HepG2 (cell line): ENCODE measurements at regions not wholly inside any gene's neighbourhood (a gene's known extent, or its start where the extent isn't known, plus 50 kb on each side); places are given as distances from the start of the nearest gene placed in this dataset.

ENCODE experiments used
- ATAC-seq: fragments of 200-7000 bp; cut with Tn5 transposase; 3 replicates; pipeline ENCODE4 v1.9.1; 2020; ENCODE audit warnings: mild to moderate bottlenecking, moderate library complexity
- BruUV-seq: library from RNA; stranded (reverse); fragments of 400-500 nt; replicated peaks from 2 replicates; lab custom pipeline; 2021; lab: Mats Ljungman, UMichigan
- CTCF ChIA-PET: fragments of 300-600 bp; formaldehyde crosslinking; extraction: SDS; loops from one replicate; lab custom pipeline; 2021; ENCODE audit warnings: low total read pairs, inconsistent platforms, low intra/inter-chr PET ratio; lab: Yijun Ruan, JAX
- POLR2A ChIA-PET: fragments of 350-600 bp; sonication (Branson Sonifier 250); formaldehyde crosslinking; loops from one replicate; lab custom pipeline; 2020; ENCODE audit warnings: antibody characterized with exemption, inconsistent platforms; lab: Yijun Ruan, JAX
- DNase-seq: peaks from one replicate; pipeline ENCODE4 v3.0.0-alpha.2; 2015; ENCODE audit warnings: low spot score
- FAIRE-seq: peaks from 3 replicates; lab custom pipeline; 2011; peaks lifted over from hg19 to GRCh38; lab: Jason Lieb, UNC
- H2AFZ ChIP-seq: one replicate; pipeline ENCODE4 v1.6.1; 2011; ENCODE audit warnings: low read length, inconsistent platforms
- H3K27ac ChIP-seq: fragments of 300-600 bp; 3 replicates; pipeline ENCODE4 v1.8.0; 2011; ENCODE audit warnings: mixed run types, mild to moderate bottlenecking, mixed read lengths, low read length, inconsistent platforms; ENCODE audit not compliant: insufficient read depth; ENCODE audit errors: extremely low read length
- H3K27me3 ChIP-seq, 2 experiments: fragments of 200-600 bp in 1 of 2; 2 replicates in 1 of 2; 3 replicates in 1 of 2; pipeline versions ENCODE4 v1.6.0 to v1.8.0; 2011; ENCODE audit warnings: low read length in 2 of 2, mild to moderate bottlenecking in 2 of 2, moderate library complexity in 2 of 2, inconsistent platforms in 1 of 2; ENCODE audit not compliant: insufficient read depth in 2 of 2, control insufficient read depth in 1 of 2
- H3K36me3 ChIP-seq, 2 experiments: fragments of 200-600 bp in 1 of 2; replicated peaks in 1 of 2; 2 replicates in 1 of 2; 3 replicates in 1 of 2; pipeline versions ENCODE4 v1.5.1 to v1.8.0; 2011; ENCODE audit warnings: low read length in 2 of 2, inconsistent platforms in 1 of 2; ENCODE audit not compliant: insufficient read depth in 2 of 2, control insufficient read depth in 1 of 2
- H3K4me1 ChIP-seq: 2 replicates; pipeline ENCODE4 v1.5.1; 2012; ENCODE audit warnings: low read length, inconsistent platforms; ENCODE audit not compliant: insufficient read depth
- H3K4me2 ChIP-seq: 2 replicates; pipeline ENCODE4 v1.6.0; 2011; ENCODE audit warnings: low read depth, low read length, inconsistent platforms
- H3K4me3 ChIP-seq, 3 experiments: fragments of 200-600 bp in 1 of 3; sonication (generic), shearing (Covaris generic) in 1 of 3; replicated peaks in 1 of 3; 2 replicates each; pipeline ENCODE4 v1.5.1; 2011 to 2016; ENCODE audit warnings: low read length in 3 of 3, inconsistent platforms in 2 of 3, low read depth in 2 of 3, mild to moderate bottlenecking in 2 of 3, control low read depth in 1 of 3, mixed read lengths in 1 of 3; ENCODE audit not compliant: insufficient read depth in 1 of 3
- H3K79me2 ChIP-seq: one replicate; pipeline ENCODE4 v1.6.1; 2011; ENCODE audit warnings: low read length, inconsistent platforms; ENCODE audit not compliant: insufficient read depth
- H3K9ac ChIP-seq: 2 replicates; pipeline ENCODE4 v1.6.0; 2011; ENCODE audit warnings: mild to moderate bottlenecking, low read depth, low read length, inconsistent platforms; ENCODE audit not compliant: insufficient read depth
- H3K9me3 ChIP-seq: 2 replicates; pipeline ENCODE4 v1.5.1; 2012; ENCODE audit warnings: mild to moderate bottlenecking, low read length
- H4K20me1 ChIP-seq: 2 replicates; pipeline ENCODE4 v1.6.0; 2011; ENCODE audit warnings: inconsistent platforms, mild to moderate bottlenecking, low read length, moderate library complexity; ENCODE audit not compliant: insufficient read depth
- AKAP8 ChIP-seq: sonication (generic); formaldehyde crosslinking; IDR thresholded peaks from 2 replicates; pipeline ENCODE4 v1.5.1; 2020; ENCODE audit warnings: mild to moderate bottlenecking, missing genetic modification reagents
- CENPT ChIP-seq: sonication (generic); formaldehyde crosslinking; IDR thresholded peaks from 2 replicates; pipeline ENCODE4 v1.8.0; 2022; ENCODE audit warnings: low read depth, mild to moderate bottlenecking, moderate library complexity, missing genetic modification reagents
- HDAC1 ChIP-seq: sonication (generic); formaldehyde crosslinking; IDR thresholded peaks from 2 replicates; pipeline ENCODE4 v1.5.1; 2020; ENCODE audit warnings: mild to moderate bottlenecking, missing genetic modification reagents
- HOXA3 ChIP-seq: sonication (generic); formaldehyde crosslinking; IDR thresholded peaks from 2 replicates; pipeline ENCODE4 v1.5.0; 2020; ENCODE audit warnings: missing genetic modification reagents
- JUN ChIP-seq: sonication (generic); formaldehyde crosslinking; IDR thresholded peaks from 2 replicates; pipeline ENCODE4 v1.4.0; 2020; ENCODE audit warnings: mild to moderate bottlenecking, missing genetic modification reagents
- NR0B2 ChIP-seq: sonication (generic); formaldehyde crosslinking; IDR thresholded peaks from 2 replicates; pipeline ENCODE4 v1.4.0; 2020; ENCODE audit warnings: mild to moderate bottlenecking, missing genetic modification reagents
- SNAPC5 ChIP-seq: sonication (generic); formaldehyde crosslinking; IDR thresholded peaks from 2 replicates; pipeline ENCODE4 v1.8.1; 2023; ENCODE audit warnings: mild to moderate bottlenecking, missing genetic modification reagents, borderline replicate concordance
- ZBTB26 ChIP-seq: IDR thresholded peaks from 2 replicates; pipeline ENCODE4 v1.6.1; 2016; ENCODE audit warnings: missing compliant biosample characterization, missing genetic modification reagents, borderline replicate concordance
- ZHX2 ChIP-seq, 2 experiments: sonication (generic) in 1 of 2; formaldehyde crosslinking in 1 of 2; IDR thresholded peaks; 2 replicates each; pipeline versions ENCODE4 v1.6.1 to v1.9.0; 2014 to 2022; ENCODE audit warnings: antibody characterized with exemption in 1 of 2, borderline replicate concordance in 1 of 2, inconsistent platforms in 1 of 2, low read depth in 1 of 2, missing genetic modification reagents in 1 of 2
- ZNF607 ChIP-seq: sonication (generic); formaldehyde crosslinking; IDR thresholded peaks from 2 replicates; pipeline ENCODE4 v1.5.1; 2020; ENCODE audit warnings: missing genetic modification reagents, mild to moderate bottlenecking, borderline replicate concordance
- ZNF710 ChIP-seq: sonication (generic); formaldehyde crosslinking; IDR thresholded peaks from 2 replicates; pipeline ENCODE4 v1.5.0; 2020; ENCODE audit warnings: mild to moderate bottlenecking, missing genetic modification reagents, borderline replicate concordance
- ZNF724P ChIP-seq: sonication (generic); formaldehyde crosslinking; IDR thresholded peaks from 2 replicates; pipeline ENCODE4 v1.8.0; 2022; ENCODE audit warnings: missing genetic modification reagents, borderline replicate concordance
- WGBS: methylation state at CpG from one replicate; pipeline ENCODE4 v1.1.6; 2017; ENCODE audit warnings: low lambda C conversion rate; 5-methylcytosine and 5-hydroxymethylcytosine counted together
- in situ Hi-C: cut with HindIII; loops from 2 replicates; pipeline ENCODE4 v1.10.0; 2017; ENCODE audit warnings: low pct_unique_long_range_greater_than_20kb; ENCODE audit not compliant: extremely low pct_ligation_motif_present
- intact Hi-C: fragments of 100-400 bp; cut with micrococcal nuclease; formaldehyde crosslinking; loops from one replicate; pipeline ENCODE4 v1.10.0; 2022; ENCODE audit not compliant: unreplicated experiment

GRCh38 chr1:194447636-194448035, 1261.2 kb upstream of the B3GALT2 start:
- in situ Hi-C loops (no loop called here), intact Hi-C loops (no loop called here)
- no peaks in the 10 kb centered on the region for H4K20me1 ChIP-seq
- no peaks in the 10 kb centered on the region for H3K36me3 ChIP-seq
- ATAC-seq: no peak
- H3K9me3 ChIP-seq: 0 out of 2 replicates have a peak, but pooled peaks cover 4% of the 10 kb centered on the region
- no peaks in the 10 kb centered on the region for H3K4me1 ChIP-seq
- no peaks in the 10 kb centered on the region for H3K27me3 ChIP-seq
- no peak overlapping the region for H3K4me2 ChIP-seq
- no peak overlapping the region for H3K27ac ChIP-seq
- TF ChIP-seq HOXA3 (CRISPR knock-in tag) (no peak), ZHX2 (IDR thresholded peaks at IDR 0.05; ENCODE audit: low read depth) (no peak), ZHX2 (CRISPR knock-in tag; IDR thresholded peaks at IDR 0.05; ENCODE audit: borderline replicate concordance) (no peak), ZBTB26 (CRISPR knock-in tag) (no peak), NR0B2 (CRISPR knock-in tag) (no peak), ZNF724P (no peak), CENPT (CRISPR knock-in tag) (no peak), SNAPC5 (CRISPR knock-in tag) (no peak), HDAC1 (no peak), ZNF710 (CRISPR knock-in tag) (no peak), JUN (CRISPR knock-in tag) (no peak), ZNF607 (CRISPR knock-in tag) (no peak), AKAP8 (no peak)
- CTCF ChIA-PET: no interaction called here
- no TSS peak for BruUV-seq
- no peak overlapping the region for H3K4me3 ChIP-seq
- POLR2A ChIA-PET: no interaction called here
- no peak for FAIRE-seq
- no peak overlapping the region for H3K9ac ChIP-seq
- H2AFZ ChIP-seq: no peak overlapping the region
- WGBS: 0% methylated on average over 2 of the region's 2 CpGs
- DNase-seq: no peak
- no peaks in the 10 kb centered on the region for H3K79me2 ChIP-seq
